ENCODE measurements at regions not wholly inside any gene's neighbourhood (a gene's known extent, or its start where the extent isn't known, plus 50 kb on each side); places are given as distances from the start of the nearest gene placed in this dataset.

GRCh38 chr5:136891175-136891972, 526.0 kb upstream of the TRPC7 start:
- no peak for TF ChIP-seq CTCF (IDR thresholded peaks at IDR 0.05)
- no peak for TF ChIP-seq POLR2A (IDR thresholded peaks at IDR 0.05)

Data from Peyer's patch (tissue), 4 donors.